ENCODE measurements at regions not wholly inside any gene's neighbourhood (a gene's known extent, or its start where the extent isn't known, plus 50 kb on each side); places are given as distances from the start of the nearest gene placed in this dataset.

DNA sequence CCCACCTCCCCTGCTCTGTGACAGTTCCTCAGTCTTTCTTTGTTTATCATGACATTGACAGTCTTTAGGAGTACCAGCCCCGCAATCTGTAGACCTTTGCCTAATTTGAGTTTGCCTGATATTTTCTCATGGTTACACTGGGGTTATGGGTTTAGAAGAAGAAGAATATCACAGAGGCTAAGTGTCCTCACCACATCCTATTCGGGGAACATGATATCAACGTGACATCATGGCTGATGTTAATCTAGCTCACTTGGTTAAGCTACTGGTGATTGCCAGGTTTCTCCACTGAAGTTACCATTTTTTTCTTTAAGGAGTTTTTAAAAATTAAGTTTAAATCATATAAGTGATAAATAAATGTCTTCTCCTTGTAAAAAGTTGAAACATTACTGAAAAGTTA, 127.5 kb downstream of the CEP57L1 start:
- no peak for TF ChIP-seq EZH2 (IDR thresholded peaks at IDR 0.05)
- no peak for TF ChIP-seq EZH2phosphoT487 (IDR thresholded peaks at IDR 0.05)
